ENCODE measurements at regions not wholly inside any gene's neighbourhood (a gene's known extent, or its start where the extent isn't known, plus 50 kb on each side); places are given as distances from the start of the nearest gene placed in this dataset.

DNA sequence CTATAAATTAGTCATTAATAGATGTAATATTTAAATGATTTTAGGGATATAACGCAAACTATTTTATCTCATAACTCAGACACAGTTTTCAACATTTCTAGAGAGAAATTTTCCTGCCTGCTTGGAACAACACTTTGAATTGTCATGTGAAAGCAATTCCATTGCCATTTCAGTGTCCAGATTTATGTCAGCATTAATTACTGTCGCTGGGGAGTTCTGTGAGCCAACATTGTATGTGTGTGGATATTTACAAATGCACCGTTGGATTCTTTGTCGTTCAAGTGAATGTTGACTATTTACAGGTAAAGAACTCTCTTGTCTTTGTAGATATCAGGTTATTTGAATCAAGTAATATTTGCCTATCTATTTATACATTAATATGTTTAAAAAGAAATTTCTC, 465.3 kb upstream of the RGS6 start:
- TF ChIP-seq, protein P1, sequence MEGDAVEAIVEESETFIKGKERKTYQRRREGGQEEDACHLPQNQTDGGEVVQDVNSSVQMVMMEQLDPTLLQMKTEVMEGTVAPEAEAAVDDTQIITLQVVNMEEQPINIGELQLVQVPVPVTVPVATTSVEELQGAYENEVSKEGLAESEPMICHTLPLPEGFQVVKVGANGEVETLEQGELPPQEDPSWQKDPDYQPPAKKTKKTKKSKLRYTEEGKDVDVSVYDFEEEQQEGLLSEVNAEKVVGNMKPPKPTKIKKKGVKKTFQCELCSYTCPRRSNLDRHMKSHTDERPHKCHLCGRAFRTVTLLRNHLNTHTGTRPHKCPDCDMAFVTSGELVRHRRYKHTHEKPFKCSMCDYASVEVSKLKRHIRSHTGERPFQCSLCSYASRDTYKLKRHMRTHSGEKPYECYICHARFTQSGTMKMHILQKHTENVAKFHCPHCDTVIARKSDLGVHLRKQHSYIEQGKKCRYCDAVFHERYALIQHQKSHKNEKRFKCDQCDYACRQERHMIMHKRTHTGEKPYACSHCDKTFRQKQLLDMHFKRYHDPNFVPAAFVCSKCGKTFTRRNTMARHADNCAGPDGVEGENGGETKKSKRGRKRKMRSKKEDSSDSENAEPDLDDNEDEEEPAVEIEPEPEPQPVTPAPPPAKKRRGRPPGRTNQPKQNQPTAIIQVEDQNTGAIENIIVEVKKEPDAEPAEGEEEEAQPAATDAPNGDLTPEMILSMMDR (IDR thresholded peaks at IDR 0.05; ENCODE audit: low read depth, low read length, missing input control): no peak
- TF ChIP-seq EGR1 (IDR thresholded peaks at IDR 0.05; ENCODE audit: low read depth in 2 of 2) (no peak), TAF1 (conservative IDR thresholded peaks at IDR 0.05) (no peak), RXRA (IDR thresholded peaks at IDR 0.05) (no peak), GABPA (IDR thresholded peaks at IDR 0.05 in 1 of 2, conservative IDR thresholded peaks at IDR 0.05 in 1 of 2) (no peak), RAD21 (IDR thresholded peaks at IDR 0.05) (no peak), REST (IDR thresholded peaks at IDR 0.05) (no peak), JUND (IDR thresholded peaks at IDR 0.05) (no peak), MAX (IDR thresholded peaks at IDR 0.05) (no peak), YY1 (IDR thresholded peaks at IDR 0.05) (no peak), ZBTB33 (IDR thresholded peaks at IDR 0.05) (no peak), FOXA1 (IDR thresholded peaks at IDR 0.05) (no peak), SP1 (IDR thresholded peaks at IDR 0.05) (no peak)
